NCI-H1092 treated with DMSO at 0.1 percent for 48 hours (cell line): ENCODE measurements at regions not wholly inside any gene's neighbourhood (a gene's known extent, or its start where the extent isn't known, plus 50 kb on each side); places are given as distances from the start of the nearest gene placed in this dataset.
"Not testable (repeated sequence)": the region's sequence is repeated elsewhere in the genome, so short reads cannot be mapped to it uniquely, and the experiment has no call there.

Experiments
- DNase-seq: peaks from one replicate; lab custom pipeline; 2025; lab: John Stamatoyannopoulos, UW

DNA sequence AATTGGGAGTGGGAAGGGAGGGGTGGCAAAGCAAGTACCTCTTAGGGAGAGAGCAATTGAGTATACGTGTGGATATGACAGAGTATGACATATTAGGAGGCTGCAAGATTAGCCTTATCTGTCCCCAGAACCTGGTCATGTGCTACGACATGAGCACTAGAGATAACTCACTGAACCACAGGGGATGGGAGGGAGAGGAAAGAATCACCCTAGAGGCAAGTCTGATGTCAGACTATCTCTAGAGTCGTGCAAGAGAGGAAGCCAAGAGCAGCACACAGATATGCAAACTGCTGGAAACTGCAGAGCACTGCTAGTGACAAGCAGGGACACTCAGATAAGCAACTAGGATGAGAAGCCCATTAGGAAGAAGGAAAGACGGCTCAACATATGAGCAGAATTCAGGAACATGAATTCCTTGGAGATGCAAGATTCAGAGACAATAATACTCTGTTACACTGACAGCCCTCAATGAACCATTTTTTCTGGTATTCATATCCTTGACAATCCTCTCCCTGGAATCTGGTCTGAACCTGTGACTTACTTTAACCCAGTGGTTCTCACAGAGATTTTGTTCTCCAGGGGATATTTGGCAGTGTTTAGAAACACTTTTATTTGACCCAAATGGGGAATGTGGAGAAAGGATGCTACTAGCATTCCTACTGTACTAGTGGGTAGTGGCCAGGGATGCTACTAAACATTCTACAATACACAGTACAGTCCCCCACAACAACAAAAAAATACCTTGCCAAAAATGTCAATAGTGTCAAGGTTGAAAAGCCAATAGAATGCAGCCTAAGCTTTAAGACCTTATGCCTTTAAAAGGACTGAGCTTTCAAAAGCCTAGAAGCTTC is 84.0 kb upstream of the BMP2K start:
- no peak for DNase-seq

DNA sequence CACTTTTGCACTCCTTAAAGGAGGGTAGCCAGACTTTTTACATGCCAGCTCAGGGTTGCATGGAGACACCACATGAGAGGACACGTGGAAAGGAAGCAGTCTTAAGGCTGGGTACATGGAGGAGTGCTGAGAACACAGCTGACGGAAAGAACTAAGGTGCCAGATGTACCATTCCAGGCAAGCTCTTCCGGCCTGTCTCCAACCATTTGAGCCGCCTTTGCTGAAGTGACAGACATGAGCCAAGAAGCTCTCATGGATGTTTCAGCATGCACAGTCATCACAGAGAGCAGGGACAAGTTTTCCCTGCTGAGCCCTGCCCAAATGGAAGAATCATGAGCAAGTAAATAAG is 83.4 kb upstream of the BMP2K start:
- no peak for DNase-seq

DNA sequence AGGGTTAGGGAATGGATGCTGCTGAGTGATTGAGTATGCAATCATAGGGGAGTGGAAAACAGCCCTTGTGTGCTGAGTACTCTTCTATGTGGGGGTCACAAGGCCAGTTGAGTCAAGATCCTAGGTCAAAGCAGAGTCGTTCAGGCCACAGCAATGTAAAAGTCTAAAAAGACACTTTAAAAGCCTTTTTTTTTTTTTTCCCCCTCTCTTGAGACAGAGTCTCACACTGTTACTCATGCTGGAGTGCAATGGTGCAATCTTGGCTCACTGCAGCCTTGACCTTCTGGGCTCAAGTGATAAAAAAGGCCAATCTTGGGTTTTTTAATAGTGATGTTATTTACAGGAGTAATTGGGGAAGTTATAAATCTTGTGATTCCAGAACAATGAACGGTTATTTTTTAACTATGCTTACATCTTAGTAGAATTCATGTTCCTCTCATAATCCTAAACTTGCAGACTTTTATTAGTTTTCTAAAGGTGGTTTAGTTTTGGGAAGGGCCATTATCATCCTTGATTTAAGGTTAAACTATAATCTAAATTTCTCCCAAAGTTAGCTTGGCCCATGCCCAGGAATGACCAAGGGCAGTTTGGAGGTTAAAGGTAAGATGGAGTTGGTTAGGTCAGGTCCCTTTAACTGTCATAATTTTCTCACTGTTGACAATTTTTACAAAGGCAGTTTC is 82.2 kb upstream of the BMP2K start:
- DNase-seq: no peak

DNA sequence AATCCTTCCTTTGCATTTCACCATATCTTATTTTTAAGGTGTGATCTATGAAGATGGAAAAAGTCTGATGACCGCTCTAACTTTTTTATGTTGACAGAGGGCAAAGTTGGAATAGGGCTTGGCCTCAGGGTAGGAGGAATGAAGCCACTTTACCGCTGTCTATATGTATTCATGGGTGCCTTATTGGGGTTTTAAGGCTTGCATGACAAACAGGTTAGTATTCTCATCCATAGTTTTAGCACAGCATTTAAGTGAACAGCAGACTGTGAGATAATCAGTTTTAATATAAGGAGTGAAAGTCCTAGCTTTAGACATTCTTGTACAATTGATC is 81.7 kb upstream of the BMP2K start:
- DNase-seq: no peak

DNA sequence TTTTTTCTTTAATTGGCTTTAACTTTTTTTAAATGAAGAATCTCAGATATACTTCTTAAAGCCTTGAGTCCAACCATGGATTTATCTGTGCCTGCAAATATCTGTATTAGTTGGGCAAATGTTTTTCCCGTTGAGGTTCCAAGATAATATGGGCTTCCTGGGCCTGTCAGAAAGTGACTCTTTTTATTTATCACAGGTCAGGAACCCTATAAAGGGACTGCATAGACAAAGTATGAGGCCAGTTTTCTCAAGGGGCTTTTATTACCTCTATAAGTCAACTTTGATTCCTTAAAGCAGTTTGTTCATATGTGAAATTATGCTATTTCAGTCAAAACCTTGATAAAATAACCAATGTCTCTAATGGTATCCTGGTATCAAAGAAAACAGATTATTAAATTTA is 80.2 kb upstream of the BMP2K start:
- DNase-seq: no peak

DNA sequence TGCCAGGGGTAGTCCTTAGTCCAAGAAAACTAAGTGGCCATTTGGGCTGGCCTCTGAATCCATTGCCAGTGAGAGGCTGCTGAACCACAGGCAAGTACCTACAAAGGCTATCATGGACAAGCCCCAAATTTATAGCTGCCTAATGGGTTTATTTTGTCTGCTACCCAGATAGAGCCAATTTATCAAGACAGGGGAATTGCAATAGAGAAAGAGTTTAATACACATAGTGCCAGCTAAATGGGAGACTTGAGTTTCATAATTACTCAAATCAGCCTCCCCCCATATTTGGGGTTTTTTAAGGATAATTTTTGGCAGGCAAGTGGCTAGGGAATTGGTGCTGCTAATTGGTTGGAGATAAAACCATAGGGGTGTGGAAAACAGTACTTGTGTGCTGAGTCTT is 73.1 kb upstream of the BMP2K start:
- DNase-seq: no peak

DNA sequence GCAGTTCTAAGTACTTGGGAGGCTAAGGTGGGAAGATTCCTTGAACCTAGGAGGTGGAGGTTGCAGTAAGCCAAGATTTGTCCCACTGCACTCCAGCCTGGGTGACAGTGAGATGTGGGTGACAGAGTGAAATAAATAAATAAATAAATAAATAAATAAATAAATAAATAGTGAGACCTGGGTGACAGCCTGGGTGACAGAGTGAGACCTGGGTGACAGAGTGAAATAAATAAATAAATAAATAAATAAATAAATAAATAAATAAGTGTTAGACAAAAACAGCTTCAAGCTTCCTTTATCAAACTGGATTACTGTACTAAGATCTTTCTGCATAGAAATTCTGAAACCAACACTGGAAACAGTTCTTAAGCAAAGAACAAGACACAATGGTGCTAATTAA is 71.8 kb upstream of the BMP2K start:
- no peak for DNase-seq

DNA sequence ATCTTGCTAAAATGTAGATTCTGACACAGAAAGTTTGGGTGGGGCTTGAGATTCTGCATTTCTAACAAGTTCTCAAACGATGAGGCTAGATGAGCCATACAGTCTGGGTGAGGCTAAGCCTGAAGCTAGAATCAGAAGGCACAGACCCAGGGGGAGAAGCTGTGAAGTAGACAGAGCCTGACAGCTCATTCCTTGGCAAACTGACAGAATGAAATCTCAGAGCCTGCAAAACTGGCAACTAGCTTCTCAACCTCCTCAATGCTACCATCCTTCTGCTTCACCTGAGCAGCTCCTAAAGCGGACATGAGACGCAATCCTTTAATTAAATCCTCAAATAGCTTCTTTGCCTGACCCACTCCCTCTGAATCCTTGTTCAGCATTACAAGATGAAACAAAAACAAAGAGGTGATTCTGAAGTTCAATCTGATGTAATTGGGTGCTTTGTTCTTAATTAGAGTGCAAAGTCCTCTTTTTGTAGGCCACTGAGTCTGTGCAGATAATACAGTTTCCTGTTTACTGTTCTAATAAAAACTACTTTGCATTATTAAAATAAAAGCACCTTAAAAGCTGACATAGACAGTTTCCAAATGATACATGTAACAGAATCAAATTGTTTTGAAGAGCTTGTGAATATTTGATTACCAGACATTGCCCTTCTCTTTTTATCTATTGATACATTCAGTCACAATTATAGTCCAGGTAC is 71.0 kb upstream of the BMP2K start:
- DNase-seq: no peak

DNA sequence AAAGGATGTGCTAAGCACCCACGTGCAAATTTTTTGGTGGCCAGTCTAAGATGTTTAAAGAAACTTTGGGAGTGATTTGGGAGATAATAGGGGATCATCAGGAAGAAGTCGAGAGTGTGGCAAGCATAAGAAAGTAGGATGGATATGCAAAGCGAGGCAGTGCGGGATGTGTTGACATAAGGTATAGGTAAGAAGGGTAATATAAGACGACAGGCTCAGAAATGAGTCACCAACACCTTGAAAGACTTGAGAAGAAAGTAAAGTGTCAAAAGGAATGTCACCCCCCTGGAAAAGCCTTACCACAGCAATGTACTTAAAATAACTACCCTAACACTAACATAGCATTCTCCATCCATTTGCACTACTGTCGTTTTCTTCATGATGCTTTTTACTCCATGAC is 69.8 kb upstream of the BMP2K start:
- no peak for DNase-seq

DNA sequence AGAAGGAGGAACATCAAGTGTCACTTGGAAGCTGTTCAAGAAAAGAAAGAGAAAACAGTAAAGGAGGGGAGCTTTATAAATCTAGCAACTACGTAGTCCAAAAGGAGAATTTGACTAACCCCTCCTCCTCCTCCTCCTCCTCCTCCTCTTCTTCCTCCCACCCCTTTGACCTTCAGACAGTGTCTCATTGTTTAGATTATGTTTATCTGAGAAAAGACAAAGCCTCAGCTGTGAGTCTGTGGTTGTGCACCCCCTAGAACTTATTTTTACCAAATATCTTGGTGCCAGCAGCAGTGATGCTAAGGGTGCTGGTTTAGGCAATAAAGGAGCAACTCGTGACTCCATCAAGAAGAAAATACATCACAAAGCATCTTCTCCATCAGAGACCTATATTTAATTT is 68.9 kb upstream of the BMP2K start:
- DNase-seq: no peak

DNA sequence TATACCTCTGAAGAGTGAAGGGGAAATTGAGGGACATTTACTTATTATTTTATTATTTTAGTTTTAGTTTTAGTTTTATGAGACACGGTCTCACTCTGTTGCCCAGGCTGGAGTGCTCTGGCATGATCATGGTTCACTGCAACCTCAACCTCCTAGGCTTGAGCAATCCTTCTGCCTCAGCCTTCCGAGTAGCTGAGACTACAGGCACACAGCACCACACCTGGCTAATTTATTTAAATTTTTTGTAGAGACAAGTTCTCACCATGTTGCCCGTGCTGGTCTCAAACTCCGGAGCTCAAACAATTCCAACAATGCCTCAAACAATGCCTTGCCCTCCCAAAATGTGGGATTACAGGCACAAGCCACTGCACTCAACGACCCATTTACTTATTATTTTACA is 68.4 kb upstream of the BMP2K start:
- no peak for DNase-seq

DNA sequence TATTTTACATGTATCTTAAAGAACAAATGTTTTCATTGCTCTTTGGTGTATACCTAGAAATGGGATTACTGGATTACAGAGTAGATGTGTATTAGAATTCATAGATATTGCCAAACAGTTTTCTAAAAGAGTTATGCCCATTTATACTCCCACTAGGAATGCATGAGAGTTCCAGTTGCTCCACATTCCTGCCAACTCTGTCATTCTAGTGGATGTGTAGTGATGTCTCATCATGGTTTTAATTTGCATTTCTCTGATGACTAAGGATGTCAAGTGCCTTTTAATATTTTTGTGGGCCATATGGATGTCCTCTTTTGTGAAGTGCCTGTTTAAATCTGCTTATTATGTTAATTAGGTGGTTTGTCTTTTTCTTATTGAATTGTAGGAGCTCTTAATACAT is 65.6 kb upstream of the BMP2K start:
- DNase-seq: no peak

DNA sequence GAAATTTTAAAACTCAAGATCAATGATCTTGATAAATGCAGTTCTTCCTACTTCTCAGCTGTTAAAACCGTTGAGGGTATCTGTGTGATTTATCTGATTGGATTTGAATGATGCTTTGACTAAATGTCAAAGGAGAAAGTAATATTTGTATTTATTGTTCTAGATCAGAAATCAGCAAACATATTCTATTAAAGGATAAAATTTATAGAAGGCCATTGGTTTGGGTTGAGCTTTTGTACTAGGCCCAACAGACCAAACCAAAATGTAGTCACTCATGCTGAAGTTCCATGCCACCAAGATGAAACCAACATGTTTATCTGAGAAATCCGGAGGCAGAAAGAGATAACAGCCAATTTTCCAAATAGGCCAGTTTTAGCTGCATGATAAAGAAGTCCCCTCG is 64.5 kb upstream of the BMP2K start:
- no peak for DNase-seq

DNA sequence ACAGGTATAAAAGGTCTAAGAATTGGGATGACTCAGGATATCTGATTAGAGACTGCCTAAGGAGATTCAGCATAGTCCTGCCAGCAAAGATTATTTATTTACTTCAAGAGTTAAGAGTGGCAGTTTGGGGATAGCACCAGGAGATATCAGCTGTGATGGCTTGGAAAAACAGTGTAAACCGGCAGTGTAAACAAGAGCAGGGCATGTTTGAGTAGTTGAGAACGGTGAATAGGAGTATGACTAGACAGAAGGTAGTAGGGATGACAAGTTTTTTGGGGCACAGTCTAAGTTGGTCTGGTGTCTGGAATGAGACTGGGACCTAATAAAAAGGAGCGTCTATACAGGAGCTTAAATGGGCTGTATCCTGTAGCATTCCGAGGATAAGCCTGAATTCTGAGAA is 61.6 kb upstream of the BMP2K start:
- not testable (repeated sequence) for DNase-seq

DNA sequence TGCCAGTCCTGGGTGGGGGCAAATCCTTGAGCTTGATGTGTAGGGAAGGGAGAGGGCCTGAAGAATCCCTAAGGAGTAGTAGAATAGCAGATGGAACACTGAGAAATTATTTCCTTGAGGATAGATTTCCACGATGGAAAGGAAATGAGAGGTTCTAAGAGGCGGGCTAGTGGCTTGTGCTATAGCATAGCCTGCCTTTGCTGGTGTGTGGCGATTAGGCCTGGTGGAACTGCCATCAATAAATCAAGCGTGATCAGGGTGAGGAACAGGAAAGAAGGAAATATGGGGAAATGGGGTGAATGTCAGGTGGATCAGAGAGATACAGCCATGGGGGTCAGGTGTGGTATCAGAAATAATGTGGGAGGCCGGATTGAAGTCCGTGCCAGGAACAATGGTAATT is 60.8 kb upstream of the BMP2K start:
- DNase-seq: not testable (repeated sequence)

DNA sequence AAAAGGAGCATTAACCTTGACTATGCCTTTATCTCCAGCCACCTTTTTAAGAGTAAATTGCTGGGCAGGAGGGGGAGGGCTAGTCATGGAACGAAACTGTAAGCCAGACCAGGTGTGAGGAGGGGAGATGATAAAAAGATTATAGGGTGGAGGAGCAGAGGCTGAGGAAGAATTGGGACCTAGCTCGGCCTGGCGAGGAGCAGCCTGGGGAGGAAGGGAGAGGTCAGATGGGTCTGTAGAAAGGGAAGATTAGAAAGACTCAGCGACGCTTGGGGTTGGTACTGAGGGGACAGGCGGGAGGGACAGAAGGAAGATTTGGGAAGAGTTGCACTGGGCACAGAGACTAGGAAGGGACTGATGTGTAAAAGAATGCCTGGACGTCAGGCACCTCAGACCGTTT is 58.4 kb upstream of the BMP2K start:
- not testable (repeated sequence) for DNase-seq

DNA sequence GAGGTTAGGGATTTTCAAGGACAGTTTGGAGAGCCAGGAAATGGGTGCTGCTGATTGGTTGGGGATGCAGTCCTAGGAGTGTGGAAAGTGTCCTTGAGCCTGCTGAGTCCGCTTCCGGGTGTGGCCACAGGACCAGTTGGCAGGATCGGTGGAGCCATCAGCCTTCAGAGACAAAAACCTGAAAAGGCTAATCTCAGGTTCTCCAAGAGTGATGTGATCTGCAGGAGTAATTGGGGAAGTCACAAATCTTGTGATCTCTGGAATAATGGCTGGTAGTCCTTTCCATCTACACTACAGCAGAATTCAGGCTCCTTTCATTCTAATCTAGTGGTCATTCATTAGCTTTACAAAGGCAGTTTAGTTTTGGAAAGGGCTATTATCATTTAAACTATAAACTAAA is 55.9 kb upstream of the BMP2K start:
- DNase-seq: no peak

DNA sequence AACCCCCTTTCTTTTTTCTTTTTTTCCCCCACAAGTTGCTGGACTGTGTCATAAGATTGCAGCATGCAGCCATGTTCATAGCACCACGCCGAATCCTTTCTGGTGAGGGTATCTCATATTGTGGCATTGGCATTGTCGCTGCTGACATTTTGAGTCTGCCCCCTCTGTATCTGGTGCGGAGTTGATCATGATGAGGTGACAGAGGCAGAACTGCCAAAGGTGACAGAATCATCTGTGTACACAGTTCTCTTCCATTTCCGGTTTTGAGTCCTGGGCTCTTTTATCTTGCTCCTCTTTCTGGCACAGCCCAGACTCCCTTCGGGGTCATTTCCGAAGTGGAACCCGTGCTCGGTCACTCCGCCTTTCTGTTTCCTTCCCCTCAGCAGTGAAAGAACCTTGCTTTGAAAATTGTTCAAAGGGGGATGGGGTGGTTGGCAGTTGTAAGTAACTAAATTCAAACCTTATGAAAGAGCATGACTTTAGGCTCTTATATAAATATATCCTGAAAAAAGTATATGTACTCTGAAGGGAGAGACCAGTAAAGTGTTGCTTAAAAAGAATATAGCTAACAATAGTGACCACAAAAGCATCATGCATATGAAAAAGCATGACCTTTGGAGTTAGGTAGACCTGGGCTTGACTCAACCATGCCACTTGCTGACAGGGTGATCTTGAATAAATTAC is 55.0 kb upstream of the BMP2K start:
- no peak for DNase-seq

DNA sequence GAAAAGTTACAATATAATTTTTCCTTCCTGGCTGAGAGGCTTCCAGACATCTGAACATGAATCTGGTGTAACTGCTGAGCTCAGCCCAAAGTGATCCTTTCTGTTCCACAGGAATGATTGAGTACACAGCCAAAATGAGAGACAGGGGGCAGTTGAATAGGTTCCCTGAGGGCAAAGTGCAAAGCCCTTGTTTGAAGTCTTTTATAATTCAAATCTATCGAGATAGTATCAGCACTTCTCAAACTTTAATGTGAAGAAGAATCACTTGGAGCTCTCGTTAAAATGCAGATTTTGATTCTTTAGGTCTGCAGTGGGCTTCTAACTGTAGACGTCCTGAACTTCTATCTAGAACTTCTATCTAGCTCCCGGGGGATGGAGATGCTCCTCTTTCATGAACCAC is 54.4 kb upstream of the BMP2K start:
- DNase-seq: no peak

DNA sequence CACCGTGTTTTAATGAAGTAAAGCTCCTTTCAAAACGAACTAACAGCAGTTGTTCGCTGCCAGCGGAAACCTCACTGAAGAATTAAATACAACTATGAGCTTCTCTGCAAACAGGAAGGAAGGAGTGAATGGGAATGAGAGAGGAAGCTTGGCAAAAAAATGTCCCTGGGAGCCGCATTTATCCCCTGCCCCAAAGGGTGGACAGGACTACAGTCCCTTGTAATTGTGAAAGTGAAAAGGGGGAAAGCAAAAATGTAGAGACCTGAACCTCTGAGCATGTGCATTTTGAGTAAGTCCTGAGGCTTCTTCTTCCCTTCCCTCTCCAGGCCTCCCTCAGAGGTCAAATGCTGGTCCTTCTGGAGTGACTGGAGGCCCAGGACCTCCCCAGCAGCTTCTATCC is 53.8 kb upstream of the BMP2K start:
- no peak for DNase-seq

DNA sequence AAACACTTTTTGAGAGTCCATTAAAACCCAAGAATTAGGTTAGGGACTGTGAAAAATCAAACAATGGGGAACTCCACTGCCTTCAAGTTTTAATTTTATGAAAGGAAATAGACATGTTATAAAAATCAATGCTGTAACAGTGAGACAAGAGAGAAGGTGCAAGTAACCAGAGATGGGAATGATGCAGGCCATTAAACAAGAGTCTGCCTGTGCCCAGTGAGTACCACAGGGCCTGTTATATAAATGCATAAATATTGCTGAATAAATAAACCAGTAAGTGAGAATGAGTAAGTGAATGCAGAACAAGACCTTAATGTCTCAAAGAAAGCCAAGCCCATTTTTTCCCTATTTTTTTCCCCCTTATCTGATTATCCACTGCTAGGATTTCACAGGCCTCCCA is 53.3 kb upstream of the BMP2K start:
- DNase-seq: peak; percentile 4
